H9 (cell line): ENCODE measurements at regions not wholly inside any gene's neighbourhood (a gene's known extent, or its start where the extent isn't known, plus 50 kb on each side); places are given as distances from the start of the nearest gene placed in this dataset.

Experiments
- DNase-seq: peaks from one replicate; pipeline ENCODE4 v3.0.0-alpha.2; 2017
- H2AFZ ChIP-seq: one replicate; pipeline ENCODE4 v1.6.1; 2013; ENCODE audit warnings: mild to moderate bottlenecking, low read length, control low read depth, moderate library complexity
- H2AK5ac ChIP-seq: 2 replicates; pipeline ENCODE4 v1.6.1; 2013; ENCODE audit warnings: low read length, control low read depth, mixed read lengths; ENCODE audit not compliant: insufficient read length
- H2BK120ac ChIP-seq: one replicate; pipeline ENCODE4 v1.6.1; 2013; ENCODE audit warnings: low read depth, mild to moderate bottlenecking, low read length, control low read depth, inconsistent platforms; ENCODE audit not compliant: poor library complexity, severe bottlenecking
- H2BK12ac ChIP-seq: 2 replicates; pipeline ENCODE4 v1.6.1; 2013; ENCODE audit warnings: low read length, control low read depth, mixed read lengths, low read depth; ENCODE audit not compliant: insufficient read length
- H2BK15ac ChIP-seq: 2 replicates; pipeline ENCODE4 v1.6.1; 2013; ENCODE audit warnings: low read depth, low read length, control low read depth
- H2BK20ac ChIP-seq: one replicate; pipeline ENCODE4 v1.6.1; 2013; ENCODE audit warnings: low read depth, mild to moderate bottlenecking, low read length, control low read depth, inconsistent platforms; ENCODE audit not compliant: poor library complexity, severe bottlenecking
- H2BK5ac ChIP-seq: 2 replicates; pipeline ENCODE4 v1.6.1; 2013; ENCODE audit warnings: low read length, control low read depth, mixed read lengths; ENCODE audit not compliant: insufficient read length
- H3K14ac ChIP-seq: 2 replicates; pipeline ENCODE4 v1.6.1; 2013; ENCODE audit warnings: low read length, control low read depth; ENCODE audit not compliant: insufficient read depth
- H3K18ac ChIP-seq: 2 replicates; pipeline ENCODE4 v1.6.1; 2013; ENCODE audit warnings: low read depth, mild to moderate bottlenecking, mixed read lengths, low read length, control low read depth; ENCODE audit not compliant: insufficient read length
- H3K23ac ChIP-seq: 2 replicates; pipeline ENCODE4 v1.6.1; 2013; ENCODE audit warnings: low read length, control low read depth, mixed read lengths, low read depth; ENCODE audit not compliant: insufficient read length
- H3K23me2 ChIP-seq: 2 replicates; pipeline ENCODE4 v1.6.1; 2013; ENCODE audit warnings: low read depth, mild to moderate bottlenecking, mixed read lengths, low read length, control low read depth; ENCODE audit not compliant: insufficient read length, poor library complexity, severe bottlenecking
- H3K27ac ChIP-seq: 2 replicates; pipeline ENCODE4 v1.5.1; 2013; ENCODE audit warnings: low read length, control low read depth, mixed read lengths, low read depth; ENCODE audit not compliant: insufficient read length
- H3K27me3 ChIP-seq: 2 replicates; pipeline ENCODE4 v1.6.1; 2013; ENCODE audit warnings: low read length, control low read depth, inconsistent platforms; ENCODE audit not compliant: insufficient read depth
- H3K4ac ChIP-seq: 2 replicates; pipeline ENCODE4 v1.6.1; 2013; ENCODE audit warnings: low read depth, mild to moderate bottlenecking, control low read depth, inconsistent platforms, low read length, moderate library complexity
- H3K4me1 ChIP-seq: 2 replicates; pipeline ENCODE4 v1.6.1; 2013; ENCODE audit warnings: low read length, control low read depth, inconsistent platforms; ENCODE audit not compliant: insufficient read depth
- H3K4me2 ChIP-seq: 2 replicates; pipeline ENCODE4 v1.6.1; 2013; ENCODE audit warnings: low read length, control low read depth, mixed read lengths; ENCODE audit not compliant: insufficient read length, insufficient read depth
- H3K56ac ChIP-seq: 2 replicates; pipeline ENCODE4 v1.6.1; 2013; ENCODE audit warnings: low read depth, mild to moderate bottlenecking, mixed read lengths, low read length, control low read depth; ENCODE audit not compliant: insufficient read length
- H3K79me1 ChIP-seq: 2 replicates; pipeline ENCODE4 v1.6.1; 2013; ENCODE audit warnings: low read depth, mild to moderate bottlenecking, moderate library complexity, low read length, control low read depth, inconsistent platforms; ENCODE audit not compliant: insufficient read depth, poor library complexity, severe bottlenecking
- H3K79me2 ChIP-seq: 2 replicates; pipeline ENCODE4 v1.6.1; 2013; ENCODE audit warnings: low read length, control low read depth, inconsistent platforms; ENCODE audit not compliant: insufficient read depth
- H3K9ac ChIP-seq: 2 replicates; pipeline ENCODE4 v1.6.1; 2013; ENCODE audit warnings: low read length, control low read depth, mixed read lengths; ENCODE audit not compliant: insufficient read length; ENCODE audit errors: extremely low read depth
- H3K9me3 ChIP-seq: one replicate; pipeline ENCODE4 v1.6.1; 2013; ENCODE audit warnings: low read depth, low read length, inconsistent platforms; ENCODE audit not compliant: control insufficient read depth
- H3T11ph ChIP-seq: one replicate; pipeline ENCODE4 v1.6.1; 2013; ENCODE audit warnings: mild to moderate bottlenecking, low read length, control low read depth, inconsistent platforms
- H4K20me1 ChIP-seq: one replicate; pipeline ENCODE4 v1.6.1; 2013; ENCODE audit not compliant: control insufficient read depth, insufficient read length, insufficient read depth
- H4K5ac ChIP-seq: 2 replicates; pipeline ENCODE4 v1.6.1; 2013; ENCODE audit warnings: low read depth, mild to moderate bottlenecking, mixed read lengths, low read length, control low read depth; ENCODE audit not compliant: insufficient read length
- H4K8ac ChIP-seq: replicated peaks from 2 replicates; pipeline ENCODE4 v1.6.1; 2013; ENCODE audit warnings: low read length, control low read depth, mixed read lengths, low read depth; ENCODE audit not compliant: insufficient read length
- H4K91ac ChIP-seq: 2 replicates; pipeline ENCODE4 v1.6.1; 2013; ENCODE audit warnings: low read depth, mild to moderate bottlenecking, moderate library complexity, mixed read lengths, low read length, control low read depth; ENCODE audit not compliant: insufficient read length
- H3K27ac Mint-ChIP-seq, 3 experiments: 2 replicates in 2 of 3; 3 replicates in 1 of 3; pipeline ENCODE4 v1.8.0; 2020 to 2021; ENCODE audit warnings: mixed read lengths in 3 of 3, mild to moderate bottlenecking in 1 of 3, moderate library complexity in 1 of 3
- H3K27me3 Mint-ChIP-seq: 2 replicates; pipeline ENCODE4 v1.8.0; 2021; ENCODE audit warnings: low read depth, mild to moderate bottlenecking, moderate library complexity, mixed read lengths
- H3K36me3 Mint-ChIP-seq, 3 experiments: 2 replicates in 2 of 3; 3 replicates in 1 of 3; pipeline ENCODE4 v1.8.0; 2020 to 2021; ENCODE audit warnings: low read depth in 3 of 3, mixed read lengths in 3 of 3; ENCODE audit not compliant: insufficient read depth in 1 of 3
- H3K4me1 Mint-ChIP-seq, 2 experiments: 2 replicates each; pipeline ENCODE4 v1.8.0; 2020; ENCODE audit warnings: mixed read lengths in 2 of 2
- H3K4me3 Mint-ChIP-seq, 2 experiments: 2 replicates in 1 of 2; 3 replicates in 1 of 2; pipeline ENCODE4 v1.8.0; 2020 to 2021; ENCODE audit warnings: mild to moderate bottlenecking in 2 of 2, mixed read lengths in 2 of 2, moderate library complexity in 1 of 2
- H3K9me3 Mint-ChIP-seq, 2 experiments: 2 replicates in 1 of 2; 3 replicates in 1 of 2; pipeline ENCODE4 v1.8.0; 2020; ENCODE audit warnings: mild to moderate bottlenecking in 2 of 2, mixed read lengths in 2 of 2, moderate library complexity in 1 of 2
- CTCF ChIP-seq: fragments of 200-600 bp; sonication (generic); conservative IDR thresholded peaks from 3 replicates; pipeline ENCODE4 v1.8.0; 2021; ENCODE audit warnings: antibody characterized with exemption, mild to moderate bottlenecking
- WGBS: extraction: QIAGEN DNeasy Blood & Tissue Kit; methylation state at CpG from one replicate; pipeline ENCODE4 v1.1.7; 2013; ENCODE audit warnings: missing lambda C conversion rate, low lambda C conversion rate, mixed read lengths; ENCODE audit not compliant: insufficient read length; ENCODE audit errors: extremely low coverage; 5-methylcytosine and 5-hydroxymethylcytosine counted together

DNA sequence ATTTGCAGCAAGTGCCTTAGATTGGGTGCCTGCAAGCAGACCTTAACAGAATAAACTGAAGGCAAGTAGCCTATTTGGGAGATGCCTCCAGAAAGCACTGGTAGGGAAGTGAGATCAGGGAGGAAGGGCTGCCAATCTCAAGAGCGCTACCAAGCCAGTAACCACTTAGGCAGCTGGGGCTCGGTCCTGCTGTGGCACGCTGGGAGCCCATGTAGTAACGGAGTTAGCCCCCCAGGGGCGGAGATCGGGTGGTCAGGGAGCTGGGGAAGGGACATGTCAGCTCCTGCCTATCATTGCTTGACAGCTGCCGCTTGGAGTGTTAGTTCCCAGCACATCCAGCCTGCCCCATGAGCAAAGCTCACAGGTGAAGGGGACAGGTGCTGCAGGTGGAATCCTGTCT lies 127.0 kb downstream of the CEBPB start:
- Histone ChIP-seq H3K9ac (no peak overlapping the region), H3K79me1 (no peaks in the 10 kb centered on the region), H2BK20ac (no peak overlapping the region), H4K91ac (no peak overlapping the region), H4K5ac (no peak overlapping the region), H3K4me1 (no peaks in the 10 kb centered on the region), H2AFZ (no peak overlapping the region), H3K79me2 (no peaks in the 10 kb centered on the region), H3K56ac (no peak overlapping the region), H2AK5ac (no peak overlapping the region), H3K4me2 (no peak overlapping the region), H3T11ph (no peak overlapping the region), H2BK12ac (no peak overlapping the region), H2BK5ac (no peak overlapping the region), H3K18ac (no peak overlapping the region), H3K9me3 (no peaks in the 10 kb centered on the region), H3K27me3 (no peaks in the 10 kb centered on the region), H2BK120ac (no peak overlapping the region), H4K8ac (no peak overlapping the region), H3K14ac (no peak overlapping the region), H3K23ac (no peak overlapping the region), H4K20me1 (no peaks in the 10 kb centered on the region), H3K4ac (no peak overlapping the region), H3K23me2 (no peaks in the 10 kb centered on the region), H3K27ac (no peak overlapping the region), H2BK15ac (no peak overlapping the region)
- Mint-ChIP-seq H3K36me3 (no peaks in the 10 kb centered on the region; a peak in 1 of 7 replicates), H3K27me3 (peaks cover 3% of the 10 kb centered on the region; the same call in 1 of the 2 replicates), H3K4me3 (no peak overlapping the region), H3K4me1 (peaks cover 18 to 29% of the 10 kb centered on the region in 2 experiments), H3K9me3 (no peaks in the 10 kb centered on the region; a peak in 1 of 5 replicates), H3K27ac (no peak overlapping the region)
- 0 out of 3 replicates have a peak, but pooled peaks have one; percentile 14 for TF ChIP-seq CTCF
- no CpG with 5 or more reads among the region's 7 CpGs for WGBS
- no peak for DNase-seq
